ENCODE measurements at regions not wholly inside any gene's neighbourhood (a gene's known extent, or its start where the extent isn't known, plus 50 kb on each side); places are given as distances from the start of the nearest gene placed in this dataset.

DNA sequence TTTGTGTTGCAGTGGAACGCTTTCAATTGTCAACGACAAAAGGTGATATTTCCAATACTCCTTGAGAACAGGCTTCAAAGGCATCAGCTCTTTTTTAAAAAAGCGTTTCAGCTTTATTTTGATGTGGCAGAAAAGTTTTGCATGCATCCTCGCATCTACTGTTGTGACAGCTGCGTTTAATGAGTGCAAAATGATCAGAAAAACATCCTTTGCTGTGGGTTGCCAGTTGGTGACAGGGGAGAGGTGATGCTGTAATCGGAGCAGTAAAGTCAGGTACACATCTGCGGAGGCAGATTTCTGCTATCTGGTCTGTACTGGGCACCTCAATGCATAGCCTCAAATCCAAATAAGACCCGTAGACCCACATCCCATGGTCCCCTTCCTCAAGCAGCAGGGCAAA lies 91.9 kb upstream of the POU3F3 start:
- TF ChIP-seq, protein P1, sequence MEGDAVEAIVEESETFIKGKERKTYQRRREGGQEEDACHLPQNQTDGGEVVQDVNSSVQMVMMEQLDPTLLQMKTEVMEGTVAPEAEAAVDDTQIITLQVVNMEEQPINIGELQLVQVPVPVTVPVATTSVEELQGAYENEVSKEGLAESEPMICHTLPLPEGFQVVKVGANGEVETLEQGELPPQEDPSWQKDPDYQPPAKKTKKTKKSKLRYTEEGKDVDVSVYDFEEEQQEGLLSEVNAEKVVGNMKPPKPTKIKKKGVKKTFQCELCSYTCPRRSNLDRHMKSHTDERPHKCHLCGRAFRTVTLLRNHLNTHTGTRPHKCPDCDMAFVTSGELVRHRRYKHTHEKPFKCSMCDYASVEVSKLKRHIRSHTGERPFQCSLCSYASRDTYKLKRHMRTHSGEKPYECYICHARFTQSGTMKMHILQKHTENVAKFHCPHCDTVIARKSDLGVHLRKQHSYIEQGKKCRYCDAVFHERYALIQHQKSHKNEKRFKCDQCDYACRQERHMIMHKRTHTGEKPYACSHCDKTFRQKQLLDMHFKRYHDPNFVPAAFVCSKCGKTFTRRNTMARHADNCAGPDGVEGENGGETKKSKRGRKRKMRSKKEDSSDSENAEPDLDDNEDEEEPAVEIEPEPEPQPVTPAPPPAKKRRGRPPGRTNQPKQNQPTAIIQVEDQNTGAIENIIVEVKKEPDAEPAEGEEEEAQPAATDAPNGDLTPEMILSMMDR (conservative IDR thresholded peaks at IDR 0.05; ENCODE audit: low read depth in 2 of 2), result no peak
- TF ChIP-seq POLR2AphosphoS5 (IDR thresholded peaks at IDR 0.05; ENCODE audit: low read depth) (no peak), CREB1 (CRISPR knock-in tag; IDR thresholded peaks at IDR 0.05; ENCODE audit: low read depth) (no peak), NANOG (IDR thresholded peaks at IDR 0.05; ENCODE audit: borderline replicate concordance) (no peak), STAT1 (IDR thresholded peaks at IDR 0.05; ENCODE audit: unreplicated experiment) (no peak), EZH2 (IDR thresholded peaks at IDR 0.05; ENCODE audit: low read depth, unreplicated experiment) (no peak), ZNF331 (CRISPR knock-in tag; IDR thresholded peaks at IDR 0.05; ENCODE audit: low read depth) (no peak), EZH2phosphoT487 (IDR thresholded peaks at IDR 0.05; ENCODE audit: unreplicated experiment) (no peak), ZNF114 (CRISPR knock-in tag; IDR thresholded peaks at IDR 0.05) (no peak), JUNB (IDR thresholded peaks at IDR 0.05; ENCODE audit: unreplicated experiment) (no peak)
- TF ChIP-seq, protein P2, sequence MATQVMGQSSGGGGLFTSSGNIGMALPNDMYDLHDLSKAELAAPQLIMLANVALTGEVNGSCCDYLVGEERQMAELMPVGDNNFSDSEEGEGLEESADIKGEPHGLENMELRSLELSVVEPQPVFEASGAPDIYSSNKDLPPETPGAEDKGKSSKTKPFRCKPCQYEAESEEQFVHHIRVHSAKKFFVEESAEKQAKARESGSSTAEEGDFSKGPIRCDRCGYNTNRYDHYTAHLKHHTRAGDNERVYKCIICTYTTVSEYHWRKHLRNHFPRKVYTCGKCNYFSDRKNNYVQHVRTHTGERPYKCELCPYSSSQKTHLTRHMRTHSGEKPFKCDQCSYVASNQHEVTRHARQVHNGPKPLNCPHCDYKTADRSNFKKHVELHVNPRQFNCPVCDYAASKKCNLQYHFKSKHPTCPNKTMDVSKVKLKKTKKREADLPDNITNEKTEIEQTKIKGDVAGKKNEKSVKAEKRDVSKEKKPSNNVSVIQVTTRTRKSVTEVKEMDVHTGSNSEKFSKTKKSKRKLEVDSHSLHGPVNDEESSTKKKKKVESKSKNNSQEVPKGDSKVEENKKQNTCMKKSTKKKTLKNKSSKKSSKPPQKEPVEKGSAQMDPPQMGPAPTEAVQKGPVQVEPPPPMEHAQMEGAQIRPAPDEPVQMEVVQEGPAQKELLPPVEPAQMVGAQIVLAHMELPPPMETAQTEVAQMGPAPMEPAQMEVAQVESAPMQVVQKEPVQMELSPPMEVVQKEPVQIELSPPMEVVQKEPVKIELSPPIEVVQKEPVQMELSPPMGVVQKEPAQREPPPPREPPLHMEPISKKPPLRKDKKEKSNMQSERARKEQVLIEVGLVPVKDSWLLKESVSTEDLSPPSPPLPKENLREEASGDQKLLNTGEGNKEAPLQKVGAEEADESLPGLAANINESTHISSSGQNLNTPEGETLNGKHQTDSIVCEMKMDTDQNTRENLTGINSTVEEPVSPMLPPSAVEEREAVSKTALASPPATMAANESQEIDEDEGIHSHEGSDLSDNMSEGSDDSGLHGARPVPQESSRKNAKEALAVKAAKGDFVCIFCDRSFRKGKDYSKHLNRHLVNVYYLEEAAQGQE (IDR thresholded peaks at IDR 0.05; ENCODE audit: unreplicated experiment), result no peak
- TF ChIP-seq, protein P3, sequence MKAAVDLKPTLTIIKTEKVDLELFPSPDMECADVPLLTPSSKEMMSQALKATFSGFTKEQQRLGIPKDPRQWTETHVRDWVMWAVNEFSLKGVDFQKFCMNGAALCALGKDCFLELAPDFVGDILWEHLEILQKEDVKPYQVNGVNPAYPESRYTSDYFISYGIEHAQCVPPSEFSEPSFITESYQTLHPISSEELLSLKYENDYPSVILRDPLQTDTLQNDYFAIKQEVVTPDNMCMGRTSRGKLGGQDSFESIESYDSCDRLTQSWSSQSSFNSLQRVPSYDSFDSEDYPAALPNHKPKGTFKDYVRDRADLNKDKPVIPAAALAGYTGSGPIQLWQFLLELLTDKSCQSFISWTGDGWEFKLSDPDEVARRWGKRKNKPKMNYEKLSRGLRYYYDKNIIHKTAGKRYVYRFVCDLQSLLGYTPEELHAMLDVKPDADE (IDR thresholded peaks at IDR 0.05), result no peak
- TF ChIP-seq, protein P4, sequence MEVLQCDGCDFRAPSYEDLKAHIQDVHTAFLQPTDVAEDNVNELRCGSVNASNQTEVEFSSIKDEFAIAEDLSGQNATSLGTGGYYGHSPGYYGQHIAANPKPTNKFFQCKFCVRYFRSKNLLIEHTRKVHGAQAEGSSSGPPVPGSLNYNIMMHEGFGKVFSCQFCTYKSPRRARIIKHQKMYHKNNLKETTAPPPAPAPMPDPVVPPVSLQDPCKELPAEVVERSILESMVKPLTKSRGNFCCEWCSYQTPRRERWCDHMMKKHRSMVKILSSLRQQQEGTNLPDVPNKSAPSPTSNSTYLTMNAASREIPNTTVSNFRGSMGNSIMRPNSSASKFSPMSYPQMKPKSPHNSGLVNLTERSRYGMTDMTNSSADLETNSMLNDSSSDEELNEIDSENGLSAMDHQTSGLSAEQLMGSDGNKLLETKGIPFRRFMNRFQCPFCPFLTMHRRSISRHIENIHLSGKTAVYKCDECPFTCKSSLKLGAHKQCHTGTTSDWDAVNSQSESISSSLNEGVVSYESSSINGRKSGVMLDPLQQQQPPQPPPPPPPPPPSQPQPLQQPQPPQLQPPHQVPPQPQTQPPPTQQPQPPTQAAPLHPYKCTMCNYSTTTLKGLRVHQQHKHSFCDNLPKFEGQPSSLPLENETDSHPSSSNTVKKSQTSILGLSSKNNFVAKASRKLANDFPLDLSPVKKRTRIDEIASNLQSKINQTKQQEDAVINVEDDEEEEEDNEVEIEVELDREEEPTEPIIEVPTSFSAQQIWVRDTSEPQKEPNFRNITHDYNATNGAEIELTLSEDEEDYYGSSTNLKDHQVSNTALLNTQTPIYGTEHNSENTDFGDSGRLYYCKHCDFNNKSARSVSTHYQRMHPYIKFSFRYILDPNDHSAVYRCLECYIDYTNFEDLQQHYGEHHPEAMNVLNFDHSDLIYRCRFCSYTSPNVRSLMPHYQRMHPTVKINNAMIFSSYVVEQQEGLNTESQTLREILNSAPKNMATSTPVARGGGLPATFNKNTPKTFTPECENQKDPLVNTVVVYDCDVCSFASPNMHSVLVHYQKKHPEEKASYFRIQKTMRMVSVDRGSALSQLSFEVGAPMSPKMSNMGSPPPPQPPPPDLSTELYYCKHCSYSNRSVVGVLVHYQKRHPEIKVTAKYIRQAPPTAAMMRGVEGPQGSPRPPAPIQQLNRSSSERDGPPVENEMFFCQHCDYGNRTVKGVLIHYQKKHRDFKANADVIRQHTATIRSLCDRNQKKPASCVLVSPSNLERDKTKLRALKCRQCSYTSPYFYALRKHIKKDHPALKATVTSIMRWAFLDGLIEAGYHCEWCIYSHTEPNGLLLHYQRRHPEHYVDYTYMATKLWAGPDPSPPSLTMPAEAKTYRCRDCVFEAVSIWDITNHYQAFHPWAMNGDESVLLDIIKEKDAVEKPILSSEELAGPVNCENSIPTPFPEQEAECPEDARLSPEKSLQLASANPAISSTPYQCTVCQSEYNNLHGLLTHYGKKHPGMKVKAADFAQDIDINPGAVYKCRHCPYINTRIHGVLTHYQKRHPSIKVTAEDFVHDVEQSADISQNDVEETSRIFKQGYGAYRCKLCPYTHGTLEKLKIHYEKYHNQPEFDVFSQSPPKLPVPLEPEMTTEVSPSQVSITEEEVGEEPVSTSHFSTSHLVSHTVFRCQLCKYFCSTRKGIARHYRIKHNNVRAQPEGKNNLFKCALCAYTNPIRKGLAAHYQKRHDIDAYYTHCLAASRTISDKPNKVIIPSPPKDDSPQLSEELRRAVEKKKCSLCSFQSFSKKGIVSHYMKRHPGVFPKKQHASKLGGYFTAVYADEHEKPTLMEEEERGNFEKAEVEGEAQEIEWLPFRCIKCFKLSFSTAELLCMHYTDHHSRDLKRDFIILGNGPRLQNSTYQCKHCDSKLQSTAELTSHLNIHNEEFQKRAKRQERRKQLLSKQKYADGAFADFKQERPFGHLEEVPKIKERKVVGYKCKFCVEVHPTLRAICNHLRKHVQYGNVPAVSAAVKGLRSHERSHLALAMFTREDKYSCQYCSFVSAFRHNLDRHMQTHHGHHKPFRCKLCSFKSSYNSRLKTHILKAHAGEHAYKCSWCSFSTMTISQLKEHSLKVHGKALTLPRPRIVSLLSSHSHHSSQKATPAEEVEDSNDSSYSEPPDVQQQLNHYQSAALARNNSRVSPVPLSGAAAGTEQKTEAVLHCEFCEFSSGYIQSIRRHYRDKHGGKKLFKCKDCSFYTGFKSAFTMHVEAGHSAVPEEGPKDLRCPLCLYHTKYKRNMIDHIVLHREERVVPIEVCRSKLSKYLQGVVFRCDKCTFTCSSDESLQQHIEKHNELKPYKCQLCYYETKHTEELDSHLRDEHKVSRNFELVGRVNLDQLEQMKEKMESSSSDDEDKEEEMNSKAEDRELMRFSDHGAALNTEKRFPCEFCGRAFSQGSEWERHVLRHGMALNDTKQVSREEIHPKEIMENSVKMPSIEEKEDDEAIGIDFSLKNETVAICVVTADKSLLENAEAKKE (CRISPR knock-in tag; IDR thresholded peaks at IDR 0.05), result no peak
